IMR-90 (cell line): ENCODE measurements at regions not wholly inside any gene's neighbourhood (a gene's known extent, or its start where the extent isn't known, plus 50 kb on each side); places are given as distances from the start of the nearest gene placed in this dataset.

Experiments used
- ATAC-seq: fragments of 200-7000 bp; cut with Tn5 transposase; 2 replicates; pipeline ENCODE4 v1.9.1; 2020; ENCODE audit warnings: low read depth, mild to moderate bottlenecking, moderate library complexity
- BruUV-seq: library from RNA; stranded (reverse); fragments of 400-500 nt; replicated peaks from 2 replicates; lab custom pipeline; 2021; lab: Mats Ljungman, UMichigan
- CTCF ChIA-PET: fragments of 300-600 bp; formaldehyde crosslinking; extraction: SDS; loops from one replicate; lab custom pipeline; 2021; ENCODE audit warnings: antibody characterized with exemption; lab: Yijun Ruan, JAX
- POLR2A ChIA-PET: fragments of 300-600 bp; sonication (Branson Sonifier 250); formaldehyde crosslinking; loops from one replicate; lab custom pipeline; 2022; ENCODE audit warnings: antibody characterized with exemption; ENCODE audit not compliant: unreplicated experiment; lab: Charles Lee
- DNase-seq: peaks from one replicate; pipeline ENCODE4 v3.0.0; 2013
- H2AFZ ChIP-seq: replicated peaks from 2 replicates; pipeline ENCODE3; 2013; ENCODE audit warnings: low read length, mild to moderate bottlenecking; ENCODE audit not compliant: poor library complexity
- H2AK5ac ChIP-seq: 2 replicates; pipeline ENCODE4 v1.6.1; 2013; ENCODE audit warnings: low read depth, low read length, inconsistent platforms
- H2AK9ac ChIP-seq: replicated peaks from 2 replicates; pipeline ENCODE3; 2013; ENCODE audit warnings: mild to moderate bottlenecking, low read depth, low read length, moderate library complexity; ENCODE audit not compliant: poor library complexity
- H2BK120ac ChIP-seq: 2 replicates; pipeline ENCODE4 v1.6.1; 2013; ENCODE audit warnings: low read depth, low read length, inconsistent platforms
- H2BK15ac ChIP-seq: 3 replicates; pipeline ENCODE4 v1.6.1; 2013; ENCODE audit warnings: low read depth, low read length, inconsistent platforms
- H2BK20ac ChIP-seq: 2 replicates; pipeline ENCODE4 v1.6.1; 2013; ENCODE audit warnings: low read depth, mild to moderate bottlenecking, inconsistent platforms, low read length, moderate library complexity
- H2BK5ac ChIP-seq: 2 replicates; pipeline ENCODE4 v1.6.1; 2013; ENCODE audit warnings: mild to moderate bottlenecking, low read depth, low read length, inconsistent platforms; ENCODE audit not compliant: poor library complexity, severe bottlenecking
- H3K14ac ChIP-seq: replicated peaks from 2 replicates; pipeline ENCODE4 v1.6.1; 2013; ENCODE audit warnings: low read depth, low read length, inconsistent platforms
- H3K18ac ChIP-seq: 2 replicates; pipeline ENCODE4 v1.6.1; 2013; ENCODE audit warnings: low read depth, low read length, control low read depth
- H3K23ac ChIP-seq: 2 replicates; pipeline ENCODE4 v1.6.1; 2013; ENCODE audit warnings: low read depth, low read length, inconsistent platforms
- H3K27ac ChIP-seq: 2 replicates; pipeline ENCODE4 v1.5.1; 2013; ENCODE audit warnings: mild to moderate bottlenecking, control low read depth, low read length; ENCODE audit not compliant: insufficient read depth
- H3K27me3 ChIP-seq: 2 replicates; pipeline ENCODE4 v1.6.1; 2013; ENCODE audit warnings: low read length; ENCODE audit not compliant: control insufficient read depth, insufficient read depth
- H3K36me3 ChIP-seq: 2 replicates; pipeline ENCODE4 v1.6.1; 2013; ENCODE audit warnings: low read length, mixed read lengths; ENCODE audit not compliant: control insufficient read depth, insufficient read depth
- H3K4ac ChIP-seq: 2 replicates; pipeline ENCODE4 v1.6.1; 2013; ENCODE audit warnings: low read depth, low read length, inconsistent platforms
- H3K4me1 ChIP-seq: 2 replicates; pipeline ENCODE4 v1.6.1; 2013; ENCODE audit warnings: low read length, mixed read lengths; ENCODE audit not compliant: control insufficient read depth, insufficient read depth
- H3K4me2 ChIP-seq: 2 replicates; pipeline ENCODE4 v1.6.1; 2013; ENCODE audit warnings: low read depth, mild to moderate bottlenecking, control low read depth, low read length, moderate library complexity
- H3K4me3 ChIP-seq: 2 replicates; pipeline ENCODE4 v1.5.1; 2013; ENCODE audit warnings: low read depth, mild to moderate bottlenecking, control low read depth, low read length, moderate library complexity; ENCODE audit not compliant: insufficient read depth
- H3K56ac ChIP-seq: 2 replicates; pipeline ENCODE4 v1.6.1; 2013; ENCODE audit warnings: low read length, inconsistent platforms; ENCODE audit not compliant: insufficient read depth; ENCODE audit errors: extremely low read depth
- H3K79me1 ChIP-seq, 2 experiments: 2 replicates each; pipeline ENCODE4 v1.6.1; 2013; ENCODE audit warnings: low read length in 2 of 2, inconsistent platforms in 1 of 2, low read depth in 1 of 2
- H3K9ac ChIP-seq: 2 replicates; pipeline ENCODE4 v1.6.1; 2013; ENCODE audit warnings: low read depth, low read length, control low read depth
- H3K9me1 ChIP-seq: 2 replicates; pipeline ENCODE4 v1.6.1; 2013; ENCODE audit warnings: low read length, inconsistent platforms; ENCODE audit not compliant: insufficient read depth
- H3K9me3 ChIP-seq: 2 replicates; pipeline ENCODE4 v1.6.1; 2013; ENCODE audit warnings: low read length; ENCODE audit not compliant: control insufficient read depth, insufficient read depth
- H4K20me1 ChIP-seq: 2 replicates; pipeline ENCODE4 v1.6.1; 2013; ENCODE audit warnings: low read length, inconsistent platforms; ENCODE audit not compliant: insufficient read depth
- H4K5ac ChIP-seq: 2 replicates; pipeline ENCODE4 v1.6.1; 2013; ENCODE audit warnings: mild to moderate bottlenecking, low read depth, low read length, control low read depth
- H4K8ac ChIP-seq, 2 experiments: 2 replicates each; pipeline ENCODE4 v1.6.1; 2013; ENCODE audit warnings: low read depth in 2 of 2, low read length in 2 of 2, control low read depth in 1 of 2, inconsistent platforms in 1 of 2
- H4K91ac ChIP-seq: 2 replicates; pipeline ENCODE4 v1.6.1; 2013; ENCODE audit warnings: low read depth, low read length, inconsistent platforms; ENCODE audit not compliant: insufficient read depth
- BHLHE40 ChIP-seq: fragments of 150-350 bp; IDR thresholded peaks from 2 replicates; pipeline ENCODE4 v1.6.1; 2016; ENCODE audit warnings: mild to moderate bottlenecking, low read depth, low read length
- CEBPB ChIP-seq: IDR thresholded peaks from 2 replicates; pipeline ENCODE4 v1.6.1; 2012; ENCODE audit warnings: low read depth, low read length, improper control_type of control experiment
- CHD1 ChIP-seq: IDR thresholded peaks from 2 replicates; pipeline ENCODE4 v1.6.1; 2012; ENCODE audit warnings: low read depth, low read length, improper control_type of control experiment
- CTCF ChIP-seq: conservative IDR thresholded peaks from 2 replicates; pipeline ENCODE4 v1.5.1; 2012; ENCODE audit warnings: mild to moderate bottlenecking, low read depth, low read length, improper control_type of control experiment
- ELK1 ChIP-seq: fragments of 150-350 bp; IDR thresholded peaks from 2 replicates; pipeline ENCODE4 v1.6.1; 2016; ENCODE audit warnings: low read depth, mild to moderate bottlenecking, low read length, moderate library complexity, borderline replicate concordance
- FOS ChIP-seq: fragments of 150-350 bp; IDR thresholded peaks from 2 replicates; pipeline ENCODE4 v1.6.1; 2016; ENCODE audit warnings: low read depth, low read length
- MAFK ChIP-seq: IDR thresholded peaks from 2 replicates; pipeline ENCODE4 v1.6.1; 2012; ENCODE audit warnings: low read depth, low read length, improper control_type of control experiment
- MAZ ChIP-seq: IDR thresholded peaks from 2 replicates; pipeline ENCODE4 v1.6.1; 2012; ENCODE audit warnings: low read depth, mild to moderate bottlenecking, low read length, improper control_type of control experiment, moderate library complexity, borderline replicate concordance
- MXI1 ChIP-seq: IDR thresholded peaks from 2 replicates; pipeline ENCODE4 v1.6.1; 2012; ENCODE audit warnings: low read depth, mild to moderate bottlenecking, low read length, moderate library complexity, borderline replicate concordance
- NFE2L2 ChIP-seq: fragments of 150-350 bp; IDR thresholded peaks from 2 replicates; pipeline ENCODE4 v1.6.1; 2016; ENCODE audit warnings: low read depth, mild to moderate bottlenecking, low read length
- POLR2A ChIP-seq: IDR thresholded peaks from 2 replicates; pipeline ENCODE4 v1.6.1; 2012; ENCODE audit warnings: mild to moderate bottlenecking, low read depth, low read length
- RCOR1 ChIP-seq: IDR thresholded peaks from 2 replicates; pipeline ENCODE4 v1.6.1; 2012; ENCODE audit warnings: mild to moderate bottlenecking, low read length, improper control_type of control experiment; ENCODE audit not compliant: insufficient replicate concordance
- RFX5 ChIP-seq: IDR thresholded peaks from 2 replicates; pipeline ENCODE4 v1.8.0; 2012; ENCODE audit warnings: low read depth, mild to moderate bottlenecking, low read length, moderate library complexity
- SMC3 ChIP-seq: fragments of 150-350 bp; IDR thresholded peaks from 2 replicates; pipeline ENCODE4 v1.6.1; 2016; ENCODE audit warnings: low read depth, mild to moderate bottlenecking, antibody characterized with exemption, low read length, moderate library complexity
- USF2 ChIP-seq: fragments of 150-350 bp; IDR thresholded peaks from 2 replicates; pipeline ENCODE4 v1.6.1; 2017; ENCODE audit warnings: mild to moderate bottlenecking, antibody characterized with exemption, low read length, low read depth
- WGBS, 2 experiments: methylation state at CpG; one replicate each; pipeline versions ENCODE4 v1.1.5 to v1.1.7; 2013; ENCODE audit warnings: missing lambda C conversion rate in 2 of 2; ENCODE audit not compliant: insufficient read length in 1 of 2; ENCODE audit errors: extremely low coverage in 2 of 2; 5-methylcytosine and 5-hydroxymethylcytosine counted together
- dilution Hi-C: fragments of 300-500 bp; cut with HindIII; formaldehyde crosslinking; loops from one replicate; pipeline ENCODE4 v1.14.3; 2018; ENCODE audit warnings: low sequenced_read_pairs; ENCODE audit not compliant: unreplicated experiment
- in situ Hi-C: fragments of 300-500 bp; cut with MboI; formaldehyde crosslinking; loops from 3 replicates; pipeline ENCODE4 v1.14.3; 2019; ENCODE audit warnings: low sequenced_read_pairs, inconsistent platforms, mixed read lengths
- intact Hi-C: fragments of 100-400 bp; cut with micrococcal nuclease; formaldehyde crosslinking; loops from 2 replicates; pipeline ENCODE4 v1.10.0; 2022

GRCh38 chr5:133848341-133848811 lies 120.0 kb downstream of the C5orf15 start:
- no peaks in the 10 kb centered on the region for H3K9me1 ChIP-seq
- no peak overlapping the region for H2BK15ac ChIP-seq
- POLR2A ChIA-PET, result no interaction called here
- H4K8ac ChIP-seq, result no peak overlapping the region
- TF ChIP-seq NFE2L2 (no peak), RFX5 (no peak), CTCF (no peak), BHLHE40 (no peak), USF2 (no peak), MAZ (no peak), SMC3 (no peak), CEBPB (no peak), FOS (no peak), MXI1 (no peak), MAFK (no peak), ELK1 (no peak), CHD1 (no peak), POLR2A (no peak), RCOR1 (no peak)
- CTCF ChIA-PET, result no interaction called here
- no peak overlapping the region for H4K5ac ChIP-seq
- BruUV-seq, result no TSS peak
- H2BK120ac ChIP-seq, result no peak overlapping the region
- peaks cover 10% of the 10 kb centered on the region for H3K27me3 ChIP-seq
- no peaks in the 10 kb centered on the region for H3K36me3 ChIP-seq
- no peak for DNase-seq
- no peak overlapping the region for H3K14ac ChIP-seq
- no peak overlapping the region for H2BK20ac ChIP-seq
- no peak overlapping the region for H3K27ac ChIP-seq
- H3K4ac ChIP-seq, result no peak overlapping the region
- no peak overlapping the region for H4K91ac ChIP-seq
- no peaks in the 10 kb centered on the region for H3K4me1 ChIP-seq
- H3K4me2 ChIP-seq, result no peak overlapping the region
- no peak overlapping the region for H2AK5ac ChIP-seq
- H4K20me1 ChIP-seq, result no peaks in the 10 kb centered on the region
- in situ Hi-C loops (no loop called here), dilution Hi-C loops (no loop called here), intact Hi-C loops (no loop called here)
- H3K23ac ChIP-seq, result no peak overlapping the region
- no peaks in the 10 kb centered on the region for H3K9me3 ChIP-seq
- no peak for ATAC-seq
- no peak overlapping the region for H3K9ac ChIP-seq
- no peak overlapping the region for H3K18ac ChIP-seq
- no peak overlapping the region for H2AFZ ChIP-seq
- H2AK9ac ChIP-seq, result no peak overlapping the region
- H3K4me3 ChIP-seq, result no peak overlapping the region
- no peak overlapping the region for H3K56ac ChIP-seq
- no peaks in the 10 kb centered on the region for H3K79me1 ChIP-seq
- no CpG with 5 or more reads among the region's 7 CpGs for WGBS, 2 experiments
- no peak overlapping the region for H2BK5ac ChIP-seq
